Endothelial cell (in vitro differentiated cells): ENCODE measurements at regions not wholly inside any gene's neighbourhood (a gene's known extent, or its start where the extent isn't known, plus 50 kb on each side); places are given as distances from the start of the nearest gene placed in this dataset.

ENCODE experiments used
- DNase-seq: peaks from one replicate; pipeline ENCODE4 v3.0.0; 2021; ENCODE audit warnings: low spot score
- H3K27ac Mint-ChIP-seq: one replicate; pipeline ENCODE4 v1.8.0; 2021; ENCODE audit warnings: mixed read lengths, inconsistent platforms; ENCODE audit not compliant: unreplicated experiment
- H3K27me3 Mint-ChIP-seq: one replicate; pipeline ENCODE4 v1.8.0; 2021; ENCODE audit warnings: mild to moderate bottlenecking, moderate library complexity, mixed read lengths, inconsistent platforms; ENCODE audit not compliant: unreplicated experiment
- H3K36me3 Mint-ChIP-seq: one replicate; pipeline ENCODE4 v1.8.0; 2021; ENCODE audit warnings: mild to moderate bottlenecking, low read depth, mixed read lengths, inconsistent platforms; ENCODE audit not compliant: unreplicated experiment
- H3K4me1 Mint-ChIP-seq: one replicate; pipeline ENCODE4 v1.8.0; 2021; ENCODE audit warnings: mild to moderate bottlenecking, mixed read lengths, inconsistent platforms; ENCODE audit not compliant: unreplicated experiment
- H3K4me3 Mint-ChIP-seq: one replicate; pipeline ENCODE4 v1.8.0; 2021; ENCODE audit warnings: mild to moderate bottlenecking, mixed read lengths, inconsistent platforms; ENCODE audit not compliant: unreplicated experiment
- H3K9me3 Mint-ChIP-seq: one replicate; pipeline ENCODE4 v1.8.0; 2021; ENCODE audit warnings: mixed read lengths, inconsistent platforms; ENCODE audit not compliant: unreplicated experiment
- CTCF ChIP-seq: fragments of 200-600 bp; sonication (generic); IDR thresholded peaks from one replicate; pipeline ENCODE4 v1.5.0; 2021; ENCODE audit warnings: antibody characterized with exemption; ENCODE audit not compliant: unreplicated experiment

DNA sequence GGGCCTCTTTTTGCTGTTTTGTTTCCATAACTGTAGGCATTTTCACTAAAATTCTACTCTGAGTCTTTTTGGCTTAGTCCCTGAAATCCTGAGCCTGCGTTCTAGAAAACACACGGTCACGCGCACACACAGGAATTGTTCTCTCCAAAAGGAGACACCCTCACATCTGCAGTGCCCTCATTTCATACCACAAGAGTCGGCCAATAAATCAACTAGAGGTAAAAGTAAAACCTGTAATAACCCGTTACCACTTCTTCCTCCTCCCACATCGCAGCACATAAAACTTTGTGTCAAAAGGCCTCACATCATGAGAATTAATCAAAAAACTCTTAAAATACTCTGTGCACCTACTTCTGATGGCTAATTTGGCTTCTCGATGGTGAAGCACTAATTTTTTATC, 133.3 kb upstream of the MGMT start:
- peaks cover 35% of the 10 kb centered on the region for H3K4me1 Mint-ChIP-seq
- no peaks in the 10 kb centered on the region for H3K36me3 Mint-ChIP-seq
- no peak overlapping the region for H3K4me3 Mint-ChIP-seq
- no peak for DNase-seq
- no peaks in the 10 kb centered on the region for H3K9me3 Mint-ChIP-seq
- peak overlapping the region; percentile 9 for H3K27ac Mint-ChIP-seq
- no peak for TF ChIP-seq CTCF
- H3K27me3 Mint-ChIP-seq, result peaks cover 2% of the 10 kb centered on the region

GRCh38 chr10:129334266-129334665, 132.8 kb upstream of the MGMT start:
- H3K4me1 Mint-ChIP-seq, result peaks cover 35% of the 10 kb centered on the region
- no peak for TF ChIP-seq CTCF
- H3K27ac Mint-ChIP-seq, result peak overlapping the region; percentile 9
- H3K27me3 Mint-ChIP-seq, result peaks cover 4% of the 10 kb centered on the region
- DNase-seq, result no peak
- H3K36me3 Mint-ChIP-seq, result no peaks in the 10 kb centered on the region
- no peak overlapping the region for H3K4me3 Mint-ChIP-seq
- H3K9me3 Mint-ChIP-seq, result no peaks in the 10 kb centered on the region

DNA sequence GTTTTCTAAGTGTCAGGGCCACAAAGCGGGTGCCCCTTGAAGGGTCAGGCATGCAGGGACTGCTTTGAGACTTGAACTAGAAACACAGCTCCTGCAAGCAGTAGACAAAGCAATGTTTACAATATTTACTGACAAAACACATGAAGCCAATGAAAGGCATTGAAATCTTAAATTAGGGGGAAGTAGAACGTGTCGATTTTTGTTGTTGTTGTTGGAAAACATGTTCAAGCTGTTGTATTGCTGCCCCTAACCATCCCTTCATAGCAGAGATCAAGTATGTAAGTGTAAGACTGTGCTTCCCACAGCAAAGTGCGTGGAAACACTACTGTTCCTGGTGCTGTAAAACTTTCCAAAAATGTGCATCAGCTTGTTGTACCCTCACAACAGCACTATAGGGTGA, 131.6 kb upstream of the MGMT start:
- no peak for DNase-seq
- H3K27ac Mint-ChIP-seq, result no peak overlapping the region
- H3K36me3 Mint-ChIP-seq, result no peaks in the 10 kb centered on the region
- peaks cover 2% of the 10 kb centered on the region for H3K27me3 Mint-ChIP-seq
- no peaks in the 10 kb centered on the region for H3K9me3 Mint-ChIP-seq
- H3K4me1 Mint-ChIP-seq, result peaks cover 35% of the 10 kb centered on the region
- no peak overlapping the region for H3K4me3 Mint-ChIP-seq
- no peak for TF ChIP-seq CTCF

DNA sequence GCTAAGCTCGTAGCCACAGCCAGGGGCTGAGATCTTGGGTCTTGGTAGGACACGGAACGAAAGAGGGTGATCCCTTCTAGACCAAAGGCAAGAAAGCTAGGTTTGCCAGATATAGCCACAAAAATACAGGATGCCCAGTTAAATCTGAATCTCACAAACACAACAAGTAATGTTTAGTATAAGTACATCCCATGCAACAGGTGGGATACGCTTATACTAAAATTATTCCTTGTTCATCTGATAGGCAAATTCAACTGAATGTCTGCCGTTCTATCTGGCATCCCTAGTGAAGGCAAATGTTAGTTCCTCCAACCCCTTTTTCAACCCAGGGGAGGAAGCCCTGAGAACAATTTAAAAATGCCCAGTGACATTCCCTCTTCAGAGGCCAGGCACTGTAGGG, 131.1 kb upstream of the MGMT start:
- H3K9me3 Mint-ChIP-seq, result no peaks in the 10 kb centered on the region
- no peaks in the 10 kb centered on the region for H3K36me3 Mint-ChIP-seq
- no peak overlapping the region for H3K4me3 Mint-ChIP-seq
- H3K27me3 Mint-ChIP-seq, result peaks cover 2% of the 10 kb centered on the region
- H3K27ac Mint-ChIP-seq, result no peak overlapping the region
- peaks cover 35% of the 10 kb centered on the region for H3K4me1 Mint-ChIP-seq
- no peak for TF ChIP-seq CTCF
- no peak for DNase-seq

DNA sequence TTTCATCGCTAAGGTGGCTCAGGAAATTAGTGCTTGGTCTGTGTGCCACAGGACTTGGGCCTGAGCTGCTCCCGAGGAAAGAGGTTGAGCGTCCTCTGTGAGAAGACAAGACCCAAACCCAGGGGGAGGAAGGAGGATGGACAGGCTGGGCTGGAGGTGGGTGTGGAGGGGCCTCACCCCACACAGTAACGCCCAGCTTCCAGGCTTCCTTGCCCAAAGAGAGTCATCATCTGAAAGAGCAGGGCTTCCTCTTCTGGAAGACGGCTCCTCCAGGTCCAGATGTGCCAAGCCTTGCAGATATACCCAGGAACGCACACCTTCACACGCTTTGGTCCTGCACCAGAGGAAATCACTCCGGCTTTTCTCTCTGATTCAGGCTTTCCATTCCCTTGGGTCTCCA, 127.8 kb upstream of the MGMT start:
- Mint-ChIP-seq H3K4me3 (no peak overlapping the region), H3K36me3 (no peaks in the 10 kb centered on the region), H3K27me3 (peaks cover 2% of the 10 kb centered on the region), H3K4me1 (peaks cover 15% of the 10 kb centered on the region), H3K27ac (no peak overlapping the region), H3K9me3 (no peaks in the 10 kb centered on the region)
- no peak for TF ChIP-seq CTCF
- DNase-seq, result no peak
